ENCODE measurements at regions not wholly inside any gene's neighbourhood (a gene's known extent, or its start where the extent isn't known, plus 50 kb on each side); places are given as distances from the start of the nearest gene placed in this dataset.

DNA sequence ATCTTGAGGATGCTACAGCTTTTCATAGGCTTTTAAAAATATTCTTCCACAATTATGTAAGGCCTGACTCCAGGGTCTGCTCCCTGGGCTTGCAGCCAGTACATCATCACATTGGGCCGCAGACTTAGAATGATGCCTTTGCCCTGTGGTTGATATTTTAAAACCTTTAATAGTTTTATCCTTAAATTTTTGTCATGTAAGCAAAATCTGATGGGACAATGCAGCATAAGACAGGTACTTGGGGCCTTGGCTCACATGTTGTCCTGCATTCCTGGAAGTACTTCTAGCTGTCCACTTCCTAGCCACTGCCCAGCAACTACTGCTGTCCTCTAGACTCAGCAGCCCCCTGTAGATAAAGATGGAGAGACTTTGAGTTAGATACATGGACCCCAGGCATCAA, 197.3 kb upstream of the SLITRK3 start:
- TF ChIP-seq, protein P1, sequence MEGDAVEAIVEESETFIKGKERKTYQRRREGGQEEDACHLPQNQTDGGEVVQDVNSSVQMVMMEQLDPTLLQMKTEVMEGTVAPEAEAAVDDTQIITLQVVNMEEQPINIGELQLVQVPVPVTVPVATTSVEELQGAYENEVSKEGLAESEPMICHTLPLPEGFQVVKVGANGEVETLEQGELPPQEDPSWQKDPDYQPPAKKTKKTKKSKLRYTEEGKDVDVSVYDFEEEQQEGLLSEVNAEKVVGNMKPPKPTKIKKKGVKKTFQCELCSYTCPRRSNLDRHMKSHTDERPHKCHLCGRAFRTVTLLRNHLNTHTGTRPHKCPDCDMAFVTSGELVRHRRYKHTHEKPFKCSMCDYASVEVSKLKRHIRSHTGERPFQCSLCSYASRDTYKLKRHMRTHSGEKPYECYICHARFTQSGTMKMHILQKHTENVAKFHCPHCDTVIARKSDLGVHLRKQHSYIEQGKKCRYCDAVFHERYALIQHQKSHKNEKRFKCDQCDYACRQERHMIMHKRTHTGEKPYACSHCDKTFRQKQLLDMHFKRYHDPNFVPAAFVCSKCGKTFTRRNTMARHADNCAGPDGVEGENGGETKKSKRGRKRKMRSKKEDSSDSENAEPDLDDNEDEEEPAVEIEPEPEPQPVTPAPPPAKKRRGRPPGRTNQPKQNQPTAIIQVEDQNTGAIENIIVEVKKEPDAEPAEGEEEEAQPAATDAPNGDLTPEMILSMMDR (conservative IDR thresholded peaks at IDR 0.05) = no peak
- TF ChIP-seq ZFX (IDR thresholded peaks at IDR 0.05) = no peak
- no peak overlapping the region for H3K27ac ChIP-seq

DNA sequence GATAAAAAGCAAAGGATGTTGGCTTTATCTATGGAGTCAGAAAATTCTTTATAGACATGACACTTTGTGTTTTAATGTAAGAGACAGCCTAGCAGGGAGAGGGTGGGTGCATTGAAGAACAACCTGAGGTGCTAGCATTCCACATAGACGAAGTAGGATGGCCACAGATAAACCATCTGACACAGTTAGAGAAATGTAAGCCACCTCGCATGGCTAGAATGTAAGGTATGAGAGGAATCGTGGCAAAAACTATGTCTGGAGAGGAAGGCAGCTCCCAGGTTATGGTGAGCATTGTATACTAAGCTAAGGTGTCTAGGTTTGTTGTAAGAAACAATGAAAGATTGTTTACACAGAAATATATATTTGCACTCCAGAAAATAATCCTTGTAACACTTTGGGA, 194.0 kb upstream of the SLITRK3 start:
- TF ChIP-seq ZFX (IDR thresholded peaks at IDR 0.05) = no peak
- H3K27ac ChIP-seq = no peak overlapping the region

DNA sequence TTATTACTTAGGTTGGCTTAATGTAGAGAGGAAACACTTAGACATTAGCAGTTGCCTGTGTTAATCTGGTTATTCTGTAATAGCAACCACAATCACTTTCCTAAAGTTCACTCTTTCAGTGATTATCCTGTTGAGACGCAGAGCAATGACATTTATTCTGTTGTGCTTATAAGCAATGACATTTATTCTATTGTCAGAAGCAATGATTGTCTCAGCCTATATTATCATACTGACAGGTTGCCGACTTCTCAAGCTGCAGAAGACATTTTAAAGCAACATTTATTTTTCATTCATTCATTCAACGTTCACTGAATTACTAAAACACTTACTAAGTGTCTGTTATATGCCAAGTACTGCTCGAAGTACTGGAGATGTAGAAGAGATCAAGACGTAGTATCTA, 193.5 kb upstream of the SLITRK3 start:
- TF ChIP-seq, protein P1 (conservative IDR thresholded peaks at IDR 0.05) = no peak
- TF ChIP-seq ZFX (IDR thresholded peaks at IDR 0.05) = no peak
- H3K27ac ChIP-seq = no peak overlapping the region

DNA sequence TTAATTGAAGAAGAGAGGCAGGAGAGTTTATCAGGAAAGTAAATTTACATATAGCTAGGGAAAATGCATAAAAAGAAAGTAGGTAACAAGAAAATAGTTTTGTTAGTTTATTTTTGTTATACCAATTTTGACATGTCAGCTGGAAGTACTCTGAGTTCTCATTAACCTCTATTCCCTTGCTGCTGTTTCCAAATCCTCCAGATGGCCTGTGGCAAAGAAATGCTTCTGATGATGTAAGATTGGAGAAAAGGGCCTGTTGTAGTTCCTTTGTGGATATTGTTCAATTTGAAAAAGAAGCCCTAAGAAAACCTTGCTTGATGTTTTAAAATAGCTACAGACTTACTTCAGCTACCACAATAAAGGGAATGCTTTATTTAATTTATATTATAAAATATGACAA, 192.9 kb upstream of the SLITRK3 start:
- TF ChIP-seq, protein P1 (conservative IDR thresholded peaks at IDR 0.05) = no peak
- no peak for TF ChIP-seq ZFX (IDR thresholded peaks at IDR 0.05)
- no peak overlapping the region for H3K27ac ChIP-seq

DNA sequence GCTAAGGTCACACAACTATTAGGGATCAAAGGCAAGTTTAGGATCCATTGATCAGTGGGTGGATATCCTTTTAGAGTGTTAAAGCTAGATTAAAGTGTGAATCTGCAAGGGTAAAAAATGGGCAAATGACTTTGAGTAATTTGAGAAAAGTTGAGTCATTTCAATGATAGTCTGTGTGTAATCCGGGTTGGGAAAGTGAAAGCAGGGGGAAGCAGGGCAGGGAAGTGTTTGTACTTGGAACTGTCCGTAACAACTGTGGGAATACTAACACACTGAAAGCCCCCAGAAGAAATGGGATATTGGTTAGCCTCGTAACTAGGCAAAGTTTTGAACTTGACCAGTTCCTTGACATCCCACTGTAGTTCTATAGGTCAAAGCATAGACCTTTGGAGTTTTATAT, 187.2 kb upstream of the SLITRK3 start:
- no peak overlapping the region for H3K27ac ChIP-seq
- TF ChIP-seq, protein P1 (conservative IDR thresholded peaks at IDR 0.05) = no peak
- no peak for TF ChIP-seq ZFX (IDR thresholded peaks at IDR 0.05)

DNA sequence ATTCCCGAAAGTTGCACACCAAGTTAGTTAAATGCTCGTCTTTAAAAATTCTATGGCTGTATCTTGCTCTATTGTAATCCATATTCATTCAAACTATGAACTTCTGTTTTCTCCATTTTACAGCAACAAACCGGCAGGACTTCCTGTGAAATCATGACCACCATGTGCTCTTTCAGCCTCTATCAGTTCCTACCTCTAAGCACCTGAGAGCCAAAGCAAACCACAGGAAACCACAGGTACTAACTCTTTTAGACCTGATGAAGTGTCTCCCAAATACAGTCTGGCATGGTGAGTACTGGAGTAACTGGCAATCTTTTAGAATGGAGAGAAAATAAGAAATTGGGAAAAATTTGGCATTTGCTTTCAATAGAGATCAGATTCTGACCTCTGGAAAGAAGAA, 186.5 kb upstream of the SLITRK3 start:
- H3K27ac ChIP-seq = no peak overlapping the region
- TF ChIP-seq, protein P1 (conservative IDR thresholded peaks at IDR 0.05) = no peak
- no peak for TF ChIP-seq ZFX (IDR thresholded peaks at IDR 0.05)

DNA sequence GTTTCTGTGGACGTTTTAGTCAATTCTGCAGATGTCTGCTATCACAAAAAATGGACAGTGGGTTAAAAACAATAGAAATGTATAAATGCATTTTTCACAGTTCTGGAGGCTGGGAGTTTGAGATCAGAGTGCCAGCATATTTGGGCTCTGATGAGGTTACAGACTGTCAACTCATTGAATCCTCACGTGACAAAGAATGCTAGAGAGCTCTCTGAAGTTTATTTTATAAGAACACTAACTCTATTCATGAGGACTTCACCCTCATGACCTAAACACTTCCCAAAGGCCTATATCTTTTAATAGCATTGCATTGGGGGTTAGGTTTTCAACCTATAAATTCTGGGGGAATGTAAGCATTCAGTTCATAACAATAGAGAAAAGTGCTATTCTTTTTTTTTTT, 182.6 kb upstream of the SLITRK3 start:
- TF ChIP-seq, protein P1 (conservative IDR thresholded peaks at IDR 0.05) = no peak
- TF ChIP-seq ZFX (IDR thresholded peaks at IDR 0.05) = no peak
- no peak overlapping the region for H3K27ac ChIP-seq

DNA sequence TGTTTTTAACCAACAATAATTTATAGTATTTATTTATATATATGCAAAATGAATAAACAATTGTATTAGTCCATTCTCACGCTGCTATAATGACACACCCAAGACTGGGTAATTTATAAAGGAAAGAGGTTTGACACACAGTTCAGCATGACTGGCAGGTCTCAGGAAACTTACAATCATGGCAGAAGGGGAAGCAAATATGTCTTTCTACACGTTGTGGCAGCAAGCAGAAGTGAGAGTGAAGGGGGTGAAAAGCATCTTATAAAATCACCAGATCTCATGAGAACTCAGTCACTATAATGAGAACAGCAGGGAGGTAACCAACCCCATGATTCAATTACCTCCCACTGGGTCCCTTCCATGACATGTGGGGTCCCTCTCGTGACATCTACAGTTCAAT, 162.8 kb upstream of the SLITRK3 start:
- no peak overlapping the region for H3K27ac ChIP-seq
- no peak for TF ChIP-seq ZFX (IDR thresholded peaks at IDR 0.05)
- TF ChIP-seq, protein P1 (conservative IDR thresholded peaks at IDR 0.05) = no peak
